Type B pancreatic cell (in vitro differentiated cells): ENCODE measurements at regions not wholly inside any gene's neighbourhood (a gene's known extent, or its start where the extent isn't known, plus 50 kb on each side); places are given as distances from the start of the nearest gene placed in this dataset.
"Not testable (repeated sequence)": the region's sequence is repeated elsewhere in the genome, so short reads cannot be mapped to it uniquely, and the experiment has no call there.

Experiments
- DNase-seq: peaks from one replicate; pipeline ENCODE4 v3.0.0; 2021; ENCODE audit warnings: mixed read lengths; ENCODE audit not compliant: unreplicated experiment; ENCODE audit errors: extremely low spot score
- H3K27ac Mint-ChIP-seq: 2 replicates; pipeline ENCODE4 v1.8.0; 2021; ENCODE audit warnings: mild to moderate bottlenecking, mixed read lengths
- H3K27me3 Mint-ChIP-seq: 2 replicates; pipeline ENCODE4 v1.8.0; 2021; ENCODE audit warnings: mixed read lengths
- H3K36me3 Mint-ChIP-seq: 2 replicates; pipeline ENCODE4 v1.8.0; 2021; ENCODE audit warnings: mixed read lengths
- H3K4me1 Mint-ChIP-seq: one replicate; pipeline ENCODE4 v1.8.0; 2021; ENCODE audit warnings: mixed read lengths; ENCODE audit not compliant: unreplicated experiment
- H3K4me3 Mint-ChIP-seq: 2 replicates; pipeline ENCODE4 v1.8.0; 2021; ENCODE audit warnings: mild to moderate bottlenecking, mixed read lengths
- H3K9me3 Mint-ChIP-seq: 2 replicates; pipeline ENCODE4 v1.8.0; 2021; ENCODE audit warnings: mixed read lengths
- TF ChIP-seq, protein P1 (sequence below): fragments of 200-600 bp; sonication (generic); conservative IDR thresholded peaks from 2 replicates; pipeline ENCODE4 v1.5.0; 2021; ENCODE audit warnings: antibody characterized with exemption, mild to moderate bottlenecking

DNA sequence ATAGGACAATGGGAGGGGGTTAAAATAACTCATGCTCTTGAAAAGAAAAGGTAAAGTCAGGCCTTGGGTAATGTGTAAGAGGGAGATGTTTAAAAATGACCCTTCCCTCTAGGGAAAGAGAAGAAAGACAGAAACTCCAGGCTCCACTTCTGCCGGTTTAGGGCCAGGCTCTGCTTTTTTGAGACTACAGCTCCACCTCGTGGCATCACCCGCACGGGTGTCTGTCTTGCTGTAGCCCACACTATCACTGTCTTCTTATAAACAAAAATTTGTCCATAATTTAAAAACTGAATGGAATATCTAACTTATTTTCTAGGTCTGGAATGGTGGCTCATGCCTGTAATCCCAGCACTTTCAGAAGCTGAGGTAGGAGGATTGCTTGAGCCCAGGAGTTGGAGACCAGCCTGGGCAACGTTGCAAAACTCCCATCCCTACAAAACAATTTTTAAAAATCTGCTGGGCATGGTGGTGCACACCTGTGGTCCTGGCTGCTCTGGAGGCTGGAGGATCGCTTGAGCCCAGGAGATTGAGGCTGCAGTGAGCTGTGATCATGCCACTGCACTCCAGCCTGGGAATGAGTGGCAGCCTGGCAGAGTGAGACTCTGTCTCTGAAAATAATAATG lies 65.1 kb upstream of the GTF3A start:
- no peak for DNase-seq
- no peaks in the 10 kb centered on the region for H3K36me3 Mint-ChIP-seq
- H3K4me3 Mint-ChIP-seq: no peak overlapping the region
- H3K27me3 Mint-ChIP-seq: peaks cover 50% of the 10 kb centered on the region
- no peaks in the 10 kb centered on the region for H3K9me3 Mint-ChIP-seq
- TF ChIP-seq, protein P1, sequence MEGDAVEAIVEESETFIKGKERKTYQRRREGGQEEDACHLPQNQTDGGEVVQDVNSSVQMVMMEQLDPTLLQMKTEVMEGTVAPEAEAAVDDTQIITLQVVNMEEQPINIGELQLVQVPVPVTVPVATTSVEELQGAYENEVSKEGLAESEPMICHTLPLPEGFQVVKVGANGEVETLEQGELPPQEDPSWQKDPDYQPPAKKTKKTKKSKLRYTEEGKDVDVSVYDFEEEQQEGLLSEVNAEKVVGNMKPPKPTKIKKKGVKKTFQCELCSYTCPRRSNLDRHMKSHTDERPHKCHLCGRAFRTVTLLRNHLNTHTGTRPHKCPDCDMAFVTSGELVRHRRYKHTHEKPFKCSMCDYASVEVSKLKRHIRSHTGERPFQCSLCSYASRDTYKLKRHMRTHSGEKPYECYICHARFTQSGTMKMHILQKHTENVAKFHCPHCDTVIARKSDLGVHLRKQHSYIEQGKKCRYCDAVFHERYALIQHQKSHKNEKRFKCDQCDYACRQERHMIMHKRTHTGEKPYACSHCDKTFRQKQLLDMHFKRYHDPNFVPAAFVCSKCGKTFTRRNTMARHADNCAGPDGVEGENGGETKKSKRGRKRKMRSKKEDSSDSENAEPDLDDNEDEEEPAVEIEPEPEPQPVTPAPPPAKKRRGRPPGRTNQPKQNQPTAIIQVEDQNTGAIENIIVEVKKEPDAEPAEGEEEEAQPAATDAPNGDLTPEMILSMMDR: peak; percentile 92
- H3K4me1 Mint-ChIP-seq: peaks cover 4% of the 10 kb centered on the region
- no peak overlapping the region for H3K27ac Mint-ChIP-seq

DNA sequence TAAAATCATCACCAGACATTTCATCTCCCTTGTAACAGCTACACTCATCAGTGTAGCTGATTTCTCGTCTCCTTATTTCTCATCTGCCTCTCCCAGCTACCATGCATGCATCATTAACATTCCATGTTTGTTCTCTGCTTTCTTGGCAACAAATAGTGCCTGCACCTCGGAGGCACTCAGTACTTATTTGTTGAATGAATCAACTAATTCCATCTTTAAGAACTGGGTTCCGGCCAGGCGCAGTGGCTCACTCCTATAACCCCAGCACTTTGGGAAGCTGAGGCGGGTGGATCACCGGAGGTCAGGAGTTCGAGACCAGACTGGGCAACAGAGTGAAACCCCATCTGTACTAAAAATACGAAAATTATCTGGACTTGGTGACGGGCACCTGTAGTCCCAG lies 63.9 kb upstream of the GTF3A start:
- H3K27me3 Mint-ChIP-seq: peaks cover 50% of the 10 kb centered on the region
- H3K36me3 Mint-ChIP-seq: no peaks in the 10 kb centered on the region
- no peak overlapping the region for H3K27ac Mint-ChIP-seq
- TF ChIP-seq, protein P1: no peak
- H3K4me3 Mint-ChIP-seq: no peak overlapping the region
- H3K9me3 Mint-ChIP-seq: no peaks in the 10 kb centered on the region
- peaks cover 4% of the 10 kb centered on the region for H3K4me1 Mint-ChIP-seq
- no peak for DNase-seq

DNA sequence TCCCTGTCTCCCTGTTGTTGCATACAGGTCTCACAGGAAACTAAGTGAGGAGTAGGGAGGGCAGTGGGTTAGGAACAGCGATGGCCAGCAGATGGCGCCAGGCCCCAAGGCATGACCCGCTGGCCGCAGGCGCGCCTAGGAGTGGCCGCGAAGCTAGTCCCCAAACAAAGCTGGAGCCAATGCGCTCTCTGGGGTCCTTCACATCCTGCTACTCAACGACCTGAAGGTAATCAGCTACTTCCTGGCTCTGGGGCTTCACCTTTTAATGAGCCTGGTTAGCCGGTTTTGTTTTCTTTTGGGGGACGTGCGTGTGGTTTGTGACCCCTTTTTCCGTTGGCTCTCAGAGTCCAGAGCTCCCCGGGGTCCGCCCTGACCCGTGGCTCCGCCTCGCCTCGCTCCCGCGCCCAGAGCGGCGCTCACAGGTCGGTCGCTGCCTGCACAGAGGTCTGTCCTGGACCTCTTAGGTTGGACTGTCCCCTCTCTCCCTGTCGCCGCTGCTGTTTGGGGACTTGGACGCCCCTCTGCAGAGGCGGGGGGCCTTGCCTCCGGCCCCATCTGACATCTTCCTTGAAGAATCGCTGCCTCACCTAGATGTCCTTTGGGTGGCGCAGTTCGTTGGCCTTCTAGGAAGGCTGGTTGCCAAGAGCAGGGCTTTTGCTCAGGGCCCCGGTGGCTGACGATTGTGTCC lies 62.2 kb upstream of the GTF3A start:
- no peaks in the 10 kb centered on the region for H3K4me1 Mint-ChIP-seq
- peak; percentile 88 for DNase-seq
- no peaks in the 10 kb centered on the region for H3K36me3 Mint-ChIP-seq
- peak overlapping the region; percentile 79 for H3K4me3 Mint-ChIP-seq
- no peaks in the 10 kb centered on the region for H3K9me3 Mint-ChIP-seq
- TF ChIP-seq, protein P1: peak; percentile 96
- H3K27me3 Mint-ChIP-seq: peaks cover 57% of the 10 kb centered on the region
- H3K27ac Mint-ChIP-seq: no peak overlapping the region

DNA sequence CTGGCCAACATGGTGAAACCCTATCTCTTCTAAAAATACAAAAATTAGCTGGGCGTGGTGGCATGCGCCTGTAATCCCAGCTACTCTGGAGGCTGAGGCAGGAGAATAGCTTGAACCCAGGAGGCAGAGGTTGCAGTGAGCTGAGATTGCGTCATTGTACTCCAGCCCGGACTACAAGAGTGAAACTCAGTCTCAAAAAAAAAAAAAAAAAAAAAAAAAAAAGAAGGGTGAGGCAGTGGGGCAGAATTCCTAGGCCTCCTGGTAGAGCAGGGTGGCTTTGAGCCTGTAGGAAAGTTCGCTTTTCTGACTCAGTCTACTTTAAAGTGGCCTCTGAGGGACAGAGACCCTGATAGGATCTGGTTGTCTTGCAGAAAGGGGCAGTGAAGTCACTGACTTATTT lies 60.8 kb upstream of the GTF3A start:
- DNase-seq, H3K4me3 Mint-ChIP-seq, H3K9me3 Mint-ChIP-seq, H3K27ac Mint-ChIP-seq, H3K36me3 Mint-ChIP-seq, H3K4me1 Mint-ChIP-seq: not testable (repeated sequence)
- peaks cover 66% of the 10 kb centered on the region for H3K27me3 Mint-ChIP-seq

DNA sequence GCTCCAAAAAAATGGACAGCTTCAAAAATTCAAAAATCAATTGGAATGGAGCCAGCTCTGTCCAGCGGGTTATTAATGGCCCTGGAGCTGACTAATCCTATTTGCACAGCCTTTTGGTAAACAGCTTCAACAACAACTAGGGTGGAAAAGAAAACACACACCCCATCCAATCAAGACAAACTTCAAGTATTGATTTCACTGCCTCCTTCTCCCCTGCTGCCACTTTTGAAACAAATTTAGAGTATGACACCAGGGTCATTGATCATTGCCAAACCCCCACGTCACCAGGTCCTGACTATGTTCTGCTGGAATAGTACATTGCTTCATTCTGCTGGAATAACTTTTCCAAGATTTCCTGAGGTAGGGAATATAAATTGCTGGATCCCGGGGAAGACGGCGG lies 56.8 kb upstream of the GTF3A start:
- no peaks in the 10 kb centered on the region for H3K36me3 Mint-ChIP-seq
- TF ChIP-seq, protein P1: no peak
- no peak overlapping the region for H3K4me3 Mint-ChIP-seq
- H3K4me1 Mint-ChIP-seq: peaks cover under 1% of the 10 kb centered on the region
- no peak for DNase-seq
- H3K27me3 Mint-ChIP-seq: peaks cover 77% of the 10 kb centered on the region
- no peak overlapping the region for H3K27ac Mint-ChIP-seq
- peaks cover 4% of the 10 kb centered on the region for H3K9me3 Mint-ChIP-seq

DNA sequence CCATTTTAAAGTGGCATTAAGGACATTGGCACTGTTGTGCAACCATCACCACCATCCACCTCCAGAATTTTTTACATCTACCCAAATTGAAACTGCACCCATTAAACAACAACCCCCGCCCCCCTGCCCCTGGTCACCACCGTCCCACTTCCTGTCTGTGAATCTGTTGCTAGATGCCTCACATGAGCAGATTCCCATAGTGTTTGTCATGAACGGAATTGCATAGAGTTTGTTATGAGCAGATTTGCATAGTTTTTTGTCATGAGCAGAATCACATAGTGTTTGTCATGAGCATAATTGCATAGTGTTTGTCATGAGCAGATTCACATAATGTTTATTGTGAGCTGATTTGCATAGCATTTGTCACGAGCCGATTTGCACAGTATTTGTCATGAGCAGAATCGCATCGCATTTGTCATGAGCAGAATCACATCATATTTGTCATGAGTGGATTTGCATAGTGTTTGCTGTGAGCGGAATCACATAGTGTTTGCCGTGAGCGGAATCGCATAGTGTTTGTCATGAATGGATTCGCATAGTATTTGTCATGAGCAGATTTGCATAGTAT lies 54.0 kb upstream of the GTF3A start:
- H3K4me1 Mint-ChIP-seq: peaks cover 5% of the 10 kb centered on the region
- no peak for DNase-seq
- H3K9me3 Mint-ChIP-seq: peaks cover 4% of the 10 kb centered on the region
- H3K27ac Mint-ChIP-seq: no peak overlapping the region
- no peak overlapping the region for H3K4me3 Mint-ChIP-seq
- TF ChIP-seq, protein P1: no peak
- H3K27me3 Mint-ChIP-seq: peaks cover 79% of the 10 kb centered on the region
- no peaks in the 10 kb centered on the region for H3K36me3 Mint-ChIP-seq
